ENCODE measurements at regions not wholly inside any gene's neighbourhood (a gene's known extent, or its start where the extent isn't known, plus 50 kb on each side); places are given as distances from the start of the nearest gene placed in this dataset.

DNA sequence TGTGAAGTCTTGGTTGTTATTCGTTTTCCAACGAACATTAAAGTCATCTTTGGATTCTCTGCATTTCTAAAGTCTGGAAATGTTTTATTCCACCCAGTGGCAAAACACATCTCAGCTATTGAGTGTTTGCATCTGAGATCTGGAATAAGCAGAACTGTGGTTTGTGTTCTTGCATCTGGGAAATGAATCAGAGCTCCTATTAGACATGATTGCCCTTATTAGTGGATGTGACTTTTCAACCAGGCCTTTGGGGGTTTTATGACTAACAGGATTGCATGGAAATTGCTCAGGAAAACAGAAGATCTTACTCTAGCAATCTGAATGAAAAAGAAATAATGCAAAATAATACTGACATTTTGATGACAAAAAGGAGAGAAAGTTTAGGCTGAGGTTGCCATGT lies 488.8 kb downstream of the IRS2 start:
- no peak overlapping the region for H3K27ac ChIP-seq
- 56 to 69% (median 62%) methylated on average over 2 of the region's 2 CpGs for WGBS, 3 donors

DNA sequence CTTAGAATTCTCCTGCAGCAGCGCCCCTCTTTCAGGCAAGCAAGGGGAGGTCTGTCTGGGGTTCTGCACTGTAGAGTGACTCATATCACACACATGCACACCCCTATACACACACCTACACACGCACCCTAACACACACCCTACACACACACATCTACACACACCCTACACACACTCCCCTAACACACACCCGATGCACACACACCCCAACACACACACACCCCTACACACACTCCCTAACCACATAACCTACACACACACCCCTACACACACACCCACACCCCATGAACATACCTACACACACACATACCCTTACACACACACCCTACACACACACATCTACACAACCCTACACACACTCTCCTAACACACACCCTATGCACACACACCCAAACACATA lies 493.2 kb downstream of the IRS2 start:
- intact Hi-C loops (cut with DNase I) = no loop called here
- no peaks in the 10 kb centered on the region for H3K27me3 ChIP-seq
- no peak overlapping the region for H3K27ac ChIP-seq
- H3K36me3 ChIP-seq = no peaks in the 10 kb centered on the region
- H3K4me3 ChIP-seq = no peak overlapping the region
- H3K9me3 ChIP-seq = peaks cover 0 to 7% of the 10 kb centered on the region in 2 donors
- TF ChIP-seq, protein P1, sequence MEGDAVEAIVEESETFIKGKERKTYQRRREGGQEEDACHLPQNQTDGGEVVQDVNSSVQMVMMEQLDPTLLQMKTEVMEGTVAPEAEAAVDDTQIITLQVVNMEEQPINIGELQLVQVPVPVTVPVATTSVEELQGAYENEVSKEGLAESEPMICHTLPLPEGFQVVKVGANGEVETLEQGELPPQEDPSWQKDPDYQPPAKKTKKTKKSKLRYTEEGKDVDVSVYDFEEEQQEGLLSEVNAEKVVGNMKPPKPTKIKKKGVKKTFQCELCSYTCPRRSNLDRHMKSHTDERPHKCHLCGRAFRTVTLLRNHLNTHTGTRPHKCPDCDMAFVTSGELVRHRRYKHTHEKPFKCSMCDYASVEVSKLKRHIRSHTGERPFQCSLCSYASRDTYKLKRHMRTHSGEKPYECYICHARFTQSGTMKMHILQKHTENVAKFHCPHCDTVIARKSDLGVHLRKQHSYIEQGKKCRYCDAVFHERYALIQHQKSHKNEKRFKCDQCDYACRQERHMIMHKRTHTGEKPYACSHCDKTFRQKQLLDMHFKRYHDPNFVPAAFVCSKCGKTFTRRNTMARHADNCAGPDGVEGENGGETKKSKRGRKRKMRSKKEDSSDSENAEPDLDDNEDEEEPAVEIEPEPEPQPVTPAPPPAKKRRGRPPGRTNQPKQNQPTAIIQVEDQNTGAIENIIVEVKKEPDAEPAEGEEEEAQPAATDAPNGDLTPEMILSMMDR (IDR thresholded peaks at IDR 0.05) = no peak
- TF ChIP-seq POLR2A (IDR thresholded peaks at IDR 0.05) (no peak), EP300 (IDR thresholded peaks at IDR 0.05) (no peak)
- whole genome bisulfite sequencing, 3 donors = 93 to 97% (median 94%) methylated on average over 3 of the region's 3 CpGs
- no peak for DNase-seq
- H3K4me1 ChIP-seq (ENCODE audit: insufficient read depth) = no peaks in the 10 kb centered on the region

More for the DNA sequence above, 488.8 kb downstream of the IRS2 start:
- Histone ChIP-seq H3K9me3 (peaks cover 0 to 7% of the 10 kb centered on the region in 2 donors), H3K27me3 (no peaks in the 10 kb centered on the region), H3K36me3 (no peaks in the 10 kb centered on the region), H3K4me3 (no peak overlapping the region), H3K4me1 (ENCODE audit: insufficient read depth) (no peaks in the 10 kb centered on the region)
- no peak for DNase-seq
- intact Hi-C loops (cut with DNase I) = no loop called here
- TF ChIP-seq, protein P1 (IDR thresholded peaks at IDR 0.05) = no peak

DNA sequence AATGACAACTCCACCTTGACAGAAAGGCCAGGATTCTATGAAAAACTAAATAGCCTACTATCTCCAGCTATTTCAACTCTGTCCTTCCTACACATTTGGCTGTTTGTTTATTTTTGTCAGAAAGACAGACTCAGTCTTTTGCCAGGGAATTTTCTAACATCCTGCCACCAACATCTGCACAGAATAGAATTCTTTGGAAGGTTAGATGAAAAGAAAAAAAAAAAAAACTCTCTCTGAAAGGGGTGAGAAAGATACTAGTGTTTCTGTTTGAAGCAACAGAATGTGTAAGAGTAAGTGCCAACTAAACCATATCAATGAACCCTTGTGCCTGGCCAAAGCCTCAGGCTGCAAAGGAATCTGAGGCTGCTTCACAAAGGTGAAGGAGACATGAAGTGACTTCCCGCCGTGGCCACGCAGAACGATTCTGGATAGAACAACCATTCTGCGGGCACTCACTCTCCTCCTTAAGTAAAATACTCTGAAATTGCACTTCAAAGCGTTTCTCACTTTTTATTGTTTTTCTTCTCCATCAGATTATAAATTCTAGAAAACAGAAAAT lies 498.2 kb downstream of the IRS2 start:
- 73 to 82% (median 79%) methylated on average over 6 of the region's 6 CpGs for WGBS, 3 donors
- DNase-seq = no peak
- no peaks in the 10 kb centered on the region for H3K27me3 ChIP-seq
- no peak overlapping the region for H3K4me3 ChIP-seq
- TF ChIP-seq, protein P1 (IDR thresholded peaks at IDR 0.05) = no peak
- no peak for TF ChIP-seq POLR2A (IDR thresholded peaks at IDR 0.05)
- TF ChIP-seq EP300 (IDR thresholded peaks at IDR 0.05) = no peak
- no peaks in the 10 kb centered on the region for H3K36me3 ChIP-seq
- H3K9me3 ChIP-seq = no peaks in the 10 kb centered on the region
- no peaks in the 10 kb centered on the region for H3K4me1 ChIP-seq (ENCODE audit: insufficient read depth)
- H3K27ac ChIP-seq = no peak overlapping the region
- intact Hi-C loops (cut with DNase I) = no loop called here

DNA sequence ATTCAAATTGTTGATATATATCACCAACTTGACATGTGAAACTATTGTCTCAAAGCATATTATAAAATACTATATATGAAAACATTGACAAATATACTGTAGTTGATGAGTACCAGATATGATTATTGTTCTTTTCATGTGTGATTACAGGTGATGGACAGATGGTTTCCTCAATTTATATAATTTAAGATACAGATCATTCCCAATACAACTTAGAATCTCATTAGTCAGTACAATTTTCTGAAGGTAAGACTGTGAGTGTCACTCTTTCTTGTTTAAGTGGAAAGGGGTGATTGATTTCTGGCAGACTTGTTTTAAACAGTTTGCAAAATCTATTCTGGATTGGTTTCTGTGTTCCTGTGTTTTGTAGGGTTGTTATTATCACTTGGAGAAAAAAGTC lies 498.8 kb downstream of the IRS2 start:
- no peaks in the 10 kb centered on the region for H3K4me1 ChIP-seq (ENCODE audit: insufficient read depth)
- H3K4me3 ChIP-seq = no peak overlapping the region
- no peak overlapping the region for H3K27ac ChIP-seq
- H3K36me3 ChIP-seq = no peaks in the 10 kb centered on the region
- intact Hi-C loops (cut with DNase I) = no loop called here
- TF ChIP-seq POLR2A (IDR thresholded peaks at IDR 0.05) (no peak), EP300 (IDR thresholded peaks at IDR 0.05) (no peak)
- TF ChIP-seq, protein P1 (IDR thresholded peaks at IDR 0.05) = no peak
- no peaks in the 10 kb centered on the region for H3K27me3 ChIP-seq
- H3K9me3 ChIP-seq = no peaks in the 10 kb centered on the region
- DNase-seq = no peak
